ENCODE measurements at regions not wholly inside any gene's neighbourhood (a gene's known extent, or its start where the extent isn't known, plus 50 kb on each side); places are given as distances from the start of the nearest gene placed in this dataset.

- CTCF ChIA-PET (ENCODE audit: partially characterized antibody): no interaction called here
- Histone ChIP-seq H3K27me3 (replicated peaks in 1 of 4; ENCODE audit: control insufficient read depth in 3 of 4, extremely low read depth in 1 of 4, insufficient read depth in 3 of 4, low read length in 3 of 4) (no peaks in the 10 kb centered on the region), H3K79me1 (ENCODE audit: low read depth, low read length) (no peaks in the 10 kb centered on the region), H4K91ac (replicated peaks; ENCODE audit: insufficient read length, low read length) (no peak overlapping the region), H3K9me3 (ENCODE audit: insufficient read depth in 2 of 2, low read depth in 1 of 2, low read length in 1 of 2) (no peaks in the 10 kb centered on the region), H3K36me3 (ENCODE audit: control insufficient read depth in 2 of 4, insufficient read depth in 4 of 4, low read length in 3 of 4) (no peaks in the 10 kb centered on the region), H3K23me2 (ENCODE audit: low read depth, low read length) (no peaks in the 10 kb centered on the region; the same call in 1 of the 2 replicates), H4K5ac (ENCODE audit: insufficient read length, low read depth, low read length) (no peak overlapping the region), H3K4me2 (ENCODE audit: insufficient read depth in 1 of 2, low read depth in 2 of 2, low read length in 2 of 2) (no peak overlapping the region), H2BK12ac (ENCODE audit: low read depth, low read length) (no peak overlapping the region), H2BK120ac (replicated peaks; ENCODE audit: low read depth, low read length) (no peak overlapping the region), H3K79me2 (ENCODE audit: control insufficient read depth in 1 of 2, insufficient read depth in 2 of 2, low read length in 2 of 2) (no peaks in the 10 kb centered on the region), H2AFZ (ENCODE audit: low read length) (no peak overlapping the region), H2BK15ac (ENCODE audit: low read length) (no peak overlapping the region), H4K8ac (ENCODE audit: extremely low read depth, insufficient read depth, low read length) (no peak overlapping the region), H2BK5ac (ENCODE audit: low read depth, low read length) (no peak overlapping the region), H3K27ac (ENCODE audit: low read depth, low read length) (no peak overlapping the region), H3K9ac (replicated peaks in 1 of 4; ENCODE audit: extremely low read depth in 1 of 4, low read depth in 3 of 4, low read length in 3 of 4) (no peak overlapping the region), H3K4me1 (replicated peaks in 1 of 4; ENCODE audit: control insufficient read depth in 3 of 4, insufficient read depth in 4 of 4, low read length in 3 of 4) (no peaks in the 10 kb centered on the region), H3K56ac (replicated peaks; ENCODE audit: insufficient read length, low read depth, low read length) (no peak overlapping the region), H3K18ac (ENCODE audit: extremely low read depth, low read length) (no peak overlapping the region), H3K4ac (replicated peaks; ENCODE audit: insufficient read length, low read depth, low read length) (no peak overlapping the region), H4K20me1 (replicated peaks in 1 of 2; ENCODE audit: control insufficient read depth in 1 of 2, insufficient read depth in 2 of 2, low read length in 2 of 2) (no peaks in the 10 kb centered on the region), H2AK5ac (ENCODE audit: low read depth, low read length) (no peak overlapping the region), H3K23ac (ENCODE audit: insufficient read length) (no peak overlapping the region), H3K14ac (ENCODE audit: insufficient read length) (no peak overlapping the region), H2BK20ac (ENCODE audit: low read length) (no peak overlapping the region), H3K4me3 (ENCODE audit: extremely low read depth in 1 of 4, insufficient read depth in 2 of 4, low read depth in 3 of 4, low read length in 4 of 4) (no peak overlapping the region)
- POLR2A ChIA-PET (ENCODE audit: partially characterized antibody): no interaction called here
- TF ChIP-seq, protein P1, sequence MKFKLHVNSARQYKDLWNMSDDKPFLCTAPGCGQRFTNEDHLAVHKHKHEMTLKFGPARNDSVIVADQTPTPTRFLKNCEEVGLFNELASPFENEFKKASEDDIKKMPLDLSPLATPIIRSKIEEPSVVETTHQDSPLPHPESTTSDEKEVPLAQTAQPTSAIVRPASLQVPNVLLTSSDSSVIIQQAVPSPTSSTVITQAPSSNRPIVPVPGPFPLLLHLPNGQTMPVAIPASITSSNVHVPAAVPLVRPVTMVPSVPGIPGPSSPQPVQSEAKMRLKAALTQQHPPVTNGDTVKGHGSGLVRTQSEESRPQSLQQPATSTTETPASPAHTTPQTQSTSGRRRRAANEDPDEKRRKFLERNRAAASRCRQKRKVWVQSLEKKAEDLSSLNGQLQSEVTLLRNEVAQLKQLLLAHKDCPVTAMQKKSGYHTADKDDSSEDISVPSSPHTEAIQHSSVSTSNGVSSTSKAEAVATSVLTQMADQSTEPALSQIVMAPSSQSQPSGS (IDR thresholded peaks at IDR 0.05; ENCODE audit: low read length): no peak
- no peak for TF ChIP-seq NRF1 (IDR thresholded peaks at IDR 0.05; ENCODE audit: low read depth, low read length)
- no peak for TF ChIP-seq MAFK (IDR thresholded peaks at IDR 0.05; ENCODE audit: low read depth, low read length)
- no peak for TF ChIP-seq POLR2AphosphoS5 (IDR thresholded peaks at IDR 0.05; ENCODE audit: low read depth, low read length)
- TF ChIP-seq KDM4A (IDR thresholded peaks at IDR 0.05; ENCODE audit: low read depth, low read length, severe bottlenecking): no peak
- TF ChIP-seq RAD21 (IDR thresholded peaks at IDR 0.05 in 1 of 2, conservative IDR thresholded peaks at IDR 0.05 in 1 of 2; ENCODE audit: low read depth in 2 of 2, low read length in 2 of 2): no peak
- TF ChIP-seq NANOG (IDR thresholded peaks at IDR 0.05; ENCODE audit: insufficient read depth, low read depth, low read length, poor library complexity, severe bottlenecking): no peak
- TF ChIP-seq SP4 (IDR thresholded peaks at IDR 0.05; ENCODE audit: low read length): no peak
- no peak for TF ChIP-seq FOSL1 (IDR thresholded peaks at IDR 0.05; ENCODE audit: insufficient read depth, low read depth, low read length)
- no peak for DNase-seq (ENCODE audit: low read depth in 1 of 2, low spot score in 2 of 2)
- 84 to 100% methylated on average over 1 to 5 of the region's 5 CpGs for WGBS, 2 experiments (ENCODE audit: extremely low coverage in 1 of 2, insufficient coverage in 1 of 2, insufficient read length in 1 of 2, insufficient replicate concordance in 2 of 2, low coverage in 1 of 2, low lambda C conversion rate in 2 of 2, missing lambda C conversion rate in 1 of 2)
- FAIRE-seq: no peak
Observed at GRCh38 chr4:35963974-35964515, 280.3 kb downstream of the ARAP2 start.
